Duodenal mucosa (tissue), 2 donors: ENCODE measurements at regions not wholly inside any gene's neighbourhood (a gene's known extent, or its start where the extent isn't known, plus 50 kb on each side); places are given as distances from the start of the nearest gene placed in this dataset.
"Not testable (repeated sequence)": the region's sequence is repeated elsewhere in the genome, so short reads cannot be mapped to it uniquely, and the experiment has no call there.

Source experiments
- H3K27ac ChIP-seq: one replicate; pipeline ENCODE4 v1.7.0; 2013; ENCODE audit warnings: low read depth, low read length
- H3K27me3 ChIP-seq, 2 donors: one replicate each; pipeline ENCODE4 v1.7.0; 2013; ENCODE audit warnings: low read length in 2 of 2, control low read depth in 1 of 2; ENCODE audit not compliant: insufficient read depth in 2 of 2, control insufficient read depth in 1 of 2
- H3K36me3 ChIP-seq, 2 donors: one replicate each; pipeline ENCODE4 v1.7.0; 2013; ENCODE audit warnings: low read length in 2 of 2, control low read depth in 1 of 2; ENCODE audit not compliant: insufficient read depth in 2 of 2, control insufficient read depth in 1 of 2
- H3K4me1 ChIP-seq, 2 donors: one replicate each; pipeline ENCODE4 v1.7.0; 2013; ENCODE audit warnings: low read length in 2 of 2, control low read depth in 1 of 2; ENCODE audit not compliant: insufficient read depth in 2 of 2, control insufficient read depth in 1 of 2
- H3K4me3 ChIP-seq, 2 donors: one replicate each; pipeline ENCODE4 v1.7.0; 2013; ENCODE audit warnings: low read length in 2 of 2, low read depth in 1 of 2
- H3K9ac ChIP-seq, 2 donors: one replicate each; pipeline ENCODE4 v1.7.0; 2013; ENCODE audit warnings: low read length in 2 of 2, low read depth in 1 of 2
- H3K9me3 ChIP-seq, 2 donors: one replicate each; pipeline ENCODE4 v1.7.0; 2013; ENCODE audit warnings: low read length in 2 of 2, control low read depth in 1 of 2; ENCODE audit not compliant: control insufficient read depth in 1 of 2

DNA sequence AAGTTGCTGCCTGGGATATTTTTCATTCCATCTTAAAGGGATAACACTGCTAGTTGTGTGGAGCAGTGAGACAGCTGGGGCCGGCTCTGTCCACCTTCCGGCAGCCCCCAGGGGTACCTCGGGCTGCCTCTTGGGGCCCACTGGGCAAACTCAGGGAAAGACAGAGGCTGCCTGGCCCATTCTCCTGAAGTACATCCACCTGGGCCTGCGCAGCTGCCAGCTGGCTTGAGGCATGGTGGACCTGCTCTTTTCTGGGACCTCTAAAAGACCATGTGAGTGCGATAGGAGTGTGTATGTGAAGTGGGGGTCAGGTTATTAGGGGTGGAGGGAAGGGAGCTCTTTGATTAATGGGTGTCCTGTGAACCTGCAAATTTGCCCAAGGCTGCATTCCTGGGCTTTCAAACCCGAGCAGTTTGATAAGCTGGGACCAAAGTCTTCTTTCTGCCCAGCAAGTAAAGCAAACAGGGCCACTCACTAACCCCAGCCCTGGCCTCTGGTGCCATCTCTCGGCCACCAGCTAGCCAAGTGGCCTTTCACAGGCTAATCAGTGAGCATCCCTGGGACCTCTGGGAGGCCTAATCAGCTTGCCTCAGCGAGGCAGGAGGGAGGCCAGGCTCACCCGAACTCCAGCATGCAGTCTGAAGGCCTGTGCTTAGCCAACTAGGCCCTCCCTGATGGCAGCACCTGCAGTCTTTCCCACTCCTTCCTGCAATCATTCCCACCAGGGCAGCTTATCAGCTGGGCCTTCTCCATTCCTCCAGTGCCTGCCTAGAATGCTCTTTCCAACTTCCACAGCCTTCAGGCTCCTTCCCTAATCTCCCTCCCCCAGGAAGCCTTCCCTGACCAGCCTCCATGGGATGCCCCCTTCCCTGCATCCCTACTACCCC, 954.7 kb upstream of the ZNF722 start:
- Histone ChIP-seq H3K4me1 (no peaks in the 10 kb centered on the region), H3K9me3 (peaks cover 47 to 48% of the 10 kb centered on the region in 2 donors), H3K9ac (no peak overlapping the region), H3K27ac (no peak overlapping the region), H3K27me3 (no peaks in the 10 kb centered on the region), H3K4me3 (no peak overlapping the region), H3K36me3 (no peaks in the 10 kb centered on the region)

GRCh38 chr7:63044721-63045120, 953.9 kb upstream of the ZNF722 start:
- H3K9me3 ChIP-seq: peaks cover 41 to 55% of the 10 kb centered on the region in 2 donors

GRCh38 chr7:63045575-63045974, 953.1 kb upstream of the ZNF722 start:
- Histone ChIP-seq H3K27ac (no peak overlapping the region), H3K9ac (no peak overlapping the region), H3K4me3 (no peak overlapping the region), H3K36me3 (no peaks in the 10 kb centered on the region), H3K27me3 (no peaks in the 10 kb centered on the region), H3K4me1 (no peaks in the 10 kb centered on the region), H3K9me3 (peaks cover 35 to 54% of the 10 kb centered on the region in 2 donors)

More at GRCh38 chr7:63044721-63045120, 953.9 kb upstream of the ZNF722 start:
- Histone ChIP-seq H3K27ac (no peak overlapping the region), H3K4me1 (no peaks in the 10 kb centered on the region), H3K36me3 (no peaks in the 10 kb centered on the region), H3K4me3 (no peak overlapping the region), H3K27me3 (no peaks in the 10 kb centered on the region), H3K9ac (no peak overlapping the region)

DNA sequence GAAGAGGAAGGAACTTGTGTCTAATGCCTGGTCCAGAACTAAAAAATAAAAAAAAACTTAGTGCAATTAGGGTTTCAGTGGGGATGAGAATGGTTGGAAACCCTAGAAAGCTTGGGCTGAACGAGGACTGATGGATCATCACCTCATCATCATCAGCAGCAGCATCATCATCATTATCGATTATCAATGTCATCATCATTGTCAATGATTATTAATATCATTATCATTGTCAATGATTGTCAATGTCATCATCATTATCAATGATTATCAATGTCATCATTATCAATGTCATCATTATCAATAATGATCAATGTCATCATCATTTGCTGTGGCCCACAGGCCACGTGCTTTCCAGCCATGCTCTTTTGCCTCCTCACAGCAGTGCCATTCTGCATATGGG, 952.0 kb upstream of the ZNF722 start:
- no peak overlapping the region for H3K4me3 ChIP-seq
- peaks cover 30 to 44% of the 10 kb centered on the region in 2 donors for H3K9me3 ChIP-seq
- no peaks in the 10 kb centered on the region for H3K4me1 ChIP-seq
- H3K27me3 ChIP-seq: no peaks in the 10 kb centered on the region
- no peak overlapping the region for H3K27ac ChIP-seq
- no peak overlapping the region for H3K9ac ChIP-seq
- H3K36me3 ChIP-seq: no peaks in the 10 kb centered on the region

DNA sequence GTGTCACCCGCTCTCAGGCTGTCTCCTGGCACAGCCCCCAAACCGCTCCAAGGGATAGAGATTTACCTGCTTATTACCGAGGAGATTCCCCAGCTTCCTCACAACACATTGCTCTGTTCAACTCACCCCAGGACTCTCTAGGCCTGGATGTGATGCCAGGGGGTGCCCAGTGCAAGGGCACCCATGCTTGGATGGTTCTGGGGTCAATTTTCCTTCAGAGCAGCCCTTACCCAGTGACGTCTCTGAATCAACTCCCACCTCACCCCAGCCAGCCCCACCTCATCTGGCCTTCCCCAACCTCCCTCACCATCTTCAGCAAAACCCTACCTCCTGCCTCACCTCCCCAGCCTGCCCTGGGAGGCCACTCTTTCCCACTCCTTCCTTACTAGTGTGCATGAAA, 951.6 kb upstream of the ZNF722 start:
- no peaks in the 10 kb centered on the region for H3K27me3 ChIP-seq
- H3K27ac ChIP-seq: no peak overlapping the region
- no peak overlapping the region for H3K9ac ChIP-seq
- no peak overlapping the region for H3K4me3 ChIP-seq
- peaks cover 26 to 44% of the 10 kb centered on the region in 2 donors for H3K9me3 ChIP-seq
- H3K36me3 ChIP-seq: no peaks in the 10 kb centered on the region
- H3K4me1 ChIP-seq: no peaks in the 10 kb centered on the region

- Histone ChIP-seq H3K9me3 (peaks cover 26 to 44% of the 10 kb centered on the region in 2 donors), H3K27ac (no peak overlapping the region), H3K9ac (no peak overlapping the region), H3K36me3 (no peaks in the 10 kb centered on the region), H3K27me3 (no peaks in the 10 kb centered on the region), H3K4me3 (no peak overlapping the region), H3K4me1 (no peaks in the 10 kb centered on the region)
These were observed 951.1 kb upstream of the ZNF722 start for GRCh38 chr7:63047546-63047945.

GRCh38 chr7:63054191-63054661, 944.4 kb upstream of the ZNF722 start:
- H3K36me3 ChIP-seq: no peaks in the 10 kb centered on the region
- H3K4me1 ChIP-seq: no peaks in the 10 kb centered on the region
- H3K9ac ChIP-seq: no peak overlapping the region
- H3K27ac ChIP-seq: no peak overlapping the region
- no peak overlapping the region for H3K4me3 ChIP-seq
- peaks cover 16 to 27% of the 10 kb centered on the region in 2 donors for H3K9me3 ChIP-seq
- H3K27me3 ChIP-seq: no peaks in the 10 kb centered on the region

DNA sequence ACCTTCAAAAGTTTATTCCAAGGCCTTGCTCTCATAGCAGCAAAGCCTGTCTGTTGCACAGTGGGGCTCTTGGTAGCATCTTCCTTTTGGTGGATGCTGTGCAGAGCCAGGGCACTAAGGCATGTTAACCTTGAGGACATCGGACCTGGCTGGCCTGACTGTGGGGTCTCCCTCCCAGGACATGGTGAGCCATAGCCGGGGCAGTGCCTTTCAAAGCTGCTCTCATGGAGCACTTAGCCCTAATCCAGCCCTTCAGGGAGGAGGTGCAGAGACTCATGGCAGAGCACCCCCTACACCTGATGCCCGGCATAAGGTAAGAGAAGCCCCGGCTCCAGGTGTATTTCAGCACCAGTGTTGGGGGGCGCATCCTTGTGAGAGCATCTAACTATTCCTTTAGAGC, 941.4 kb upstream of the ZNF722 start:
- H3K27ac ChIP-seq: no peak overlapping the region
- peaks cover 21 to 25% of the 10 kb centered on the region in 2 donors for H3K9me3 ChIP-seq
- H3K4me1 ChIP-seq: no peaks in the 10 kb centered on the region
- no peaks in the 10 kb centered on the region for H3K36me3 ChIP-seq
- no peak overlapping the region for H3K4me3 ChIP-seq
- H3K9ac ChIP-seq: no peak overlapping the region
- no peaks in the 10 kb centered on the region for H3K27me3 ChIP-seq

DNA sequence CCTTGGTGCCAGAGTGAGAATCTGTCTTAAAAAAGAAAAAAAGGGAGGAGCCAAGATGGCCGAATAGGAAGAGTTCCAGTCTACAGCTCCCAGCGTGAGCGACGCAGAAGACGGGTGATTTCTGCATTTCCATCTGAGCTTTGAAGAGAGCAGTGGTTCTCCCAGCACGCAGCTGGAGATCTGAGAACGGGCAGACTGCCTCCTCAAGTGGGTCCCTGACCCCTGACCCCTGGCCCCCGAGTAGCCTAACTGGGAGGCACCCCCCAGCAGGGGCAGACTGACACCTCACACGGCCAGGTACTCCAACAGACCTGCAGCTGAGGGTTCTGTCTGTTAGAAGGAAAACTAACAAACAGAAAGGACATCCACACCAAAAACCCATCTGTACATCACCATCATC, 937.9 kb upstream of the ZNF722 start:
- H3K27ac ChIP-seq, H3K4me3 ChIP-seq, H3K4me1 ChIP-seq, H3K36me3 ChIP-seq, H3K27me3 ChIP-seq, H3K9ac ChIP-seq: not testable (repeated sequence)
- H3K9me3 ChIP-seq: peaks cover 16 to 18% of the 10 kb centered on the region in 2 donors

GRCh38 chr7:63065684-63066083, 933.0 kb upstream of the ZNF722 start:
- no peak overlapping the region for H3K27ac ChIP-seq
- no peaks in the 10 kb centered on the region for H3K4me1 ChIP-seq
- no peak overlapping the region for H3K4me3 ChIP-seq
- H3K9me3 ChIP-seq: peaks cover 14 to 18% of the 10 kb centered on the region in 2 donors
- no peak overlapping the region for H3K9ac ChIP-seq
- H3K36me3 ChIP-seq: no peaks in the 10 kb centered on the region
- no peaks in the 10 kb centered on the region for H3K27me3 ChIP-seq
